T-cell (primary cell): ENCODE measurements at regions not wholly inside any gene's neighbourhood (a gene's known extent, or its start where the extent isn't known, plus 50 kb on each side); places are given as distances from the start of the nearest gene placed in this dataset.

Experiments used
- ATAC-seq, 4 experiments: fragments of 200-7000 bp in 3 of 4; fragments of 150-1000 bp in 1 of 4; cut with Tn5 transposase; replicated peaks in 1 of 4; 1 replicate in 3 of 4; 2 replicates in 1 of 4; pipeline ENCODE4 v1.10.0; 2021; ENCODE audit warnings: moderate library complexity in 3 of 4, mild to moderate bottlenecking in 2 of 4, moderate number of reproducible peaks in 1 of 4
- CTCF ChIA-PET, 2 donors: fragments of 300-600 bp; sonication (Branson Sonifier 250); formaldehyde crosslinking; loops; one replicate each; lab custom pipeline; 2022; ENCODE audit warnings: antibody characterized with exemption in 2 of 2; lab: Charles Lee
- POLR2A ChIA-PET, 2 donors: fragments of 300-600 bp; sonication (Branson Sonifier 250); formaldehyde crosslinking; loops; one replicate each; lab custom pipeline; 2022; ENCODE audit warnings: antibody characterized with exemption in 2 of 2; lab: Charles Lee
- DNase-seq, 35 experiments: peaks; one replicate each; pipeline versions ENCODE4 v3.0.0 to v3.0.0-alpha.2; 2013 to 2023
- H3K27ac ChIP-seq: one replicate; pipeline ENCODE4 v1.5.1; 2013; ENCODE audit warnings: low read length
- H3K27me3 ChIP-seq, 2 experiments: replicated peaks in 1 of 2; 1 replicate in 1 of 2; 2 replicates in 1 of 2; pipeline versions ENCODE4 v1.6.1 to v1.7.0; 2013; ENCODE audit warnings: low read length in 1 of 2, mixed read lengths in 1 of 2; ENCODE audit not compliant: control insufficient read depth in 2 of 2, insufficient read depth in 2 of 2; ENCODE audit errors: extremely low read depth in 1 of 2
- H3K36me3 ChIP-seq, 2 donors: 1 replicate in 1 of 2; 2 replicates in 1 of 2; pipeline versions ENCODE4 v1.6.1 to v1.7.0; 2013; ENCODE audit warnings: low read length in 1 of 2; ENCODE audit not compliant: control insufficient read depth in 2 of 2, insufficient read depth in 1 of 2; ENCODE audit errors: extremely low read depth in 1 of 2
- H3K4me1 ChIP-seq, 2 experiments: 1 replicate in 1 of 2; 2 replicates in 1 of 2; pipeline versions ENCODE4 v1.6.1 to v1.7.0; 2013; ENCODE audit warnings: low read length in 2 of 2, mixed read lengths in 1 of 2; ENCODE audit not compliant: insufficient read depth in 2 of 2, control insufficient read depth in 1 of 2; ENCODE audit errors: extremely low read depth in 1 of 2
- H3K4me3 ChIP-seq, 2 donors: 1 replicate in 1 of 2; 2 replicates in 1 of 2; pipeline versions ENCODE4 v1.5.1 to v1.7.0; 2013; ENCODE audit warnings: mild to moderate bottlenecking in 2 of 2, low read length in 1 of 2, moderate library complexity in 1 of 2; ENCODE audit not compliant: control insufficient read depth in 1 of 2; ENCODE audit errors: extremely low read depth in 1 of 2
- H3K9me3 ChIP-seq: 2 replicates; pipeline ENCODE4 v1.7.0; 2013
- H3K27ac Mint-ChIP-seq, 2 donors: one replicate each; pipeline ENCODE4 v1.8.0; 2020 to 2021; ENCODE audit warnings: mild to moderate bottlenecking in 2 of 2, mixed read lengths in 2 of 2
- H3K27me3 Mint-ChIP-seq, 2 donors: one replicate each; pipeline ENCODE4 v1.8.0; 2021 to 2022; ENCODE audit warnings: mixed read lengths in 2 of 2
- H3K36me3 Mint-ChIP-seq: one replicate; pipeline ENCODE4 v1.8.0; 2021; ENCODE audit warnings: mixed read lengths
- H3K4me1 Mint-ChIP-seq, 3 donors: one replicate each; pipeline ENCODE4 v1.8.0; 2020 to 2022; ENCODE audit warnings: mixed read lengths in 3 of 3, mild to moderate bottlenecking in 1 of 3
- H3K4me3 Mint-ChIP-seq, 3 donors: one replicate each; pipeline ENCODE4 v1.8.0; 2020 to 2022; ENCODE audit warnings: mild to moderate bottlenecking in 3 of 3, mixed read lengths in 3 of 3, moderate library complexity in 3 of 3
- H3K9me3 Mint-ChIP-seq, 3 donors: one replicate each; pipeline ENCODE4 v1.8.0; 2020 to 2022; ENCODE audit warnings: mixed read lengths in 3 of 3
- WGBS: methylation state at CpG from one replicate; pipeline ENCODE4 v1.1.5; 2013; ENCODE audit warnings: missing lambda C conversion rate; ENCODE audit not compliant: insufficient coverage; 5-methylcytosine and 5-hydroxymethylcytosine counted together

- Histone ChIP-seq H3K36me3 (no peaks in the 10 kb centered on the region), H3K4me3 (no peak overlapping the region), H3K27me3 (no peaks in the 10 kb centered on the region), H3K27ac (no peak overlapping the region), H3K9me3 (no peaks in the 10 kb centered on the region), H3K4me1 (no peaks in the 10 kb centered on the region)
- no peaks in the 10 kb centered on the region for H3K4me1 Mint-ChIP-seq
- H3K27ac Mint-ChIP-seq = no peak overlapping the region
- H3K9me3 Mint-ChIP-seq = peaks cover 0 to 4% (median 0%) of the 10 kb centered on the region in 3 donors
- DNase-seq (no peak), ATAC-seq (no peak)
- WGBS = 40% methylated on average over 1 of the region's 4 CpGs
- no peak overlapping the region for H3K4me3 Mint-ChIP-seq
- no peaks in the 10 kb centered on the region for H3K36me3 Mint-ChIP-seq
- no peaks in the 10 kb centered on the region for H3K27me3 Mint-ChIP-seq
- ChIA-PET POLR2A (no interaction called here), CTCF (no interaction called here)
Observed at GRCh38 chr3:144687862-144688261, 716.2 kb downstream of the DIPK2A start.

GRCh38 chr3:144692488-144692887 is 720.9 kb downstream of the DIPK2A start:
- H3K27me3 ChIP-seq = no peaks in the 10 kb centered on the region
- Mint-ChIP-seq H3K27me3 (no peaks in the 10 kb centered on the region), H3K4me3 (no peak overlapping the region), H3K36me3 (no peaks in the 10 kb centered on the region), H3K27ac (no peak overlapping the region), H3K4me1 (no peaks in the 10 kb centered on the region), H3K9me3 (peaks cover 0 to 4% (median 2%) of the 10 kb centered on the region in 3 donors)
- ChIA-PET CTCF (no interaction called here), POLR2A (no interaction called here)
- H3K27ac ChIP-seq = no peak overlapping the region
- 84% methylated on average over 2 of the region's 4 CpGs for WGBS
- ATAC-seq (no peak), DNase-seq (no peak)
- no peaks in the 10 kb centered on the region for H3K4me1 ChIP-seq
- H3K36me3 ChIP-seq = no peaks in the 10 kb centered on the region
- no peak overlapping the region for H3K4me3 ChIP-seq
- no peaks in the 10 kb centered on the region for H3K9me3 ChIP-seq

- H3K4me3 ChIP-seq = no peak overlapping the region
- H3K4me1 ChIP-seq = no peaks in the 10 kb centered on the region
- Mint-ChIP-seq H3K4me1 (no peaks in the 10 kb centered on the region), H3K27ac (no peak overlapping the region), H3K9me3 (peaks cover 1 to 8% (median 3%) of the 10 kb centered on the region in 3 donors), H3K36me3 (no peaks in the 10 kb centered on the region), H3K4me3 (no peak overlapping the region), H3K27me3 (no peaks in the 10 kb centered on the region)
- no peaks in the 10 kb centered on the region for H3K27me3 ChIP-seq
- H3K36me3 ChIP-seq = no peaks in the 10 kb centered on the region
- CTCF ChIA-PET = no interaction called here
- WGBS = no CpG with 5 or more reads among the region's 1 CpG
- ATAC-seq (no peak), DNase-seq (no peak)
- POLR2A ChIA-PET = no interaction called here
- no peaks in the 10 kb centered on the region for H3K9me3 ChIP-seq
- no peak overlapping the region for H3K27ac ChIP-seq
Observed at GRCh38 chr3:144708437-144708836, 736.8 kb downstream of the DIPK2A start.

GRCh38 chr3:144737281-144737680 is 765.7 kb downstream of the DIPK2A start:
- Mint-ChIP-seq H3K9me3 (peaks cover 0 to 2% (median 2%) of the 10 kb centered on the region in 3 donors), H3K4me1 (no peaks in the 10 kb centered on the region), H3K4me3 (no peak overlapping the region), H3K27me3 (no peaks in the 10 kb centered on the region), H3K27ac (no peak overlapping the region), H3K36me3 (no peaks in the 10 kb centered on the region)
- Histone ChIP-seq H3K36me3 (no peaks in the 10 kb centered on the region), H3K9me3 (no peaks in the 10 kb centered on the region), H3K27me3 (no peaks in the 10 kb centered on the region), H3K4me1 (no peaks in the 10 kb centered on the region), H3K4me3 (no peak overlapping the region), H3K27ac (no peak overlapping the region)
- ATAC-seq (no peak), DNase-seq (no peak)
- WGBS = no CpG with 5 or more reads among the region's 7 CpGs
- CTCF ChIA-PET = no interaction called here
- POLR2A ChIA-PET = no interaction called here

GRCh38 chr3:144743225-144743668 is 771.6 kb downstream of the DIPK2A start:
- H3K4me1 Mint-ChIP-seq = no peaks in the 10 kb centered on the region
- H3K9me3 Mint-ChIP-seq = peaks cover 0 to 2% (median 0%) of the 10 kb centered on the region in 3 donors
- Histone ChIP-seq H3K27me3 (no peaks in the 10 kb centered on the region), H3K4me3 (no peak overlapping the region), H3K27ac (no peak overlapping the region), H3K4me1 (no peaks in the 10 kb centered on the region), H3K36me3 (no peaks in the 10 kb centered on the region), H3K9me3 (no peaks in the 10 kb centered on the region)
- no peaks in the 10 kb centered on the region for H3K36me3 Mint-ChIP-seq
- DNase-seq (no peak), ATAC-seq (no peak)
- POLR2A ChIA-PET = no interaction called here
- CTCF ChIA-PET = no interaction called here
- no peaks in the 10 kb centered on the region for H3K27me3 Mint-ChIP-seq
- no peak overlapping the region for H3K4me3 Mint-ChIP-seq
- WGBS = no CpG with 5 or more reads among the region's 1 CpG
- H3K27ac Mint-ChIP-seq = no peak overlapping the region

- Histone ChIP-seq H3K36me3 (no peaks in the 10 kb centered on the region), H3K9me3 (no peaks in the 10 kb centered on the region), H3K27ac (no peak overlapping the region), H3K4me1 (no peaks in the 10 kb centered on the region), H3K4me3 (no peak overlapping the region), H3K27me3 (no peaks in the 10 kb centered on the region)
- no peak for ATAC-seq
- Mint-ChIP-seq H3K9me3 (peaks cover 0 to 2% (median 0%) of the 10 kb centered on the region in 3 donors), H3K4me1 (no peaks in the 10 kb centered on the region), H3K36me3 (no peaks in the 10 kb centered on the region), H3K4me3 (no peak overlapping the region), H3K27me3 (no peaks in the 10 kb centered on the region), H3K27ac (no peak overlapping the region)
- CTCF ChIA-PET = no interaction called here
- DNase-seq = no peak
- no CpG with 5 or more reads among the region's 4 CpGs for WGBS
- POLR2A ChIA-PET = interaction anchor here in 1 of 2 donors (0.6 kb wide), 1 partner anchor 35 kb away, joined by 3 read pairs; no protein-coding TSS in a partner anchor
Observed at GRCh38 chr3:144744473-144744872, 772.9 kb downstream of the DIPK2A start.

- no peaks in the 10 kb centered on the region for H3K4me1 ChIP-seq
- CTCF ChIA-PET = no interaction called here
- Mint-ChIP-seq H3K4me3 (no peak overlapping the region), H3K9me3 (peaks cover 0 to 2% (median 0%) of the 10 kb centered on the region in 3 donors), H3K27ac (no peak overlapping the region), H3K4me1 (no peaks in the 10 kb centered on the region), H3K36me3 (no peaks in the 10 kb centered on the region), H3K27me3 (no peaks in the 10 kb centered on the region)
- no peaks in the 10 kb centered on the region for H3K36me3 ChIP-seq
- no CpG with 5 or more reads among the region's 2 CpGs for WGBS
- DNase-seq = no peak
- no peaks in the 10 kb centered on the region for H3K9me3 ChIP-seq
- POLR2A ChIA-PET = no interaction called here
- H3K4me3 ChIP-seq = no peak overlapping the region
- H3K27ac ChIP-seq = no peak overlapping the region
- no peak for ATAC-seq
- no peaks in the 10 kb centered on the region for H3K27me3 ChIP-seq
Observed at GRCh38 chr3:144746631-144747030, 775.0 kb downstream of the DIPK2A start.
